NCI-H748 (cell line): ENCODE measurements at regions not wholly inside any gene's neighbourhood (a gene's known extent, or its start where the extent isn't known, plus 50 kb on each side); places are given as distances from the start of the nearest gene placed in this dataset.

Experiments used
- DNase-seq: peaks from one replicate; lab custom pipeline; 2025; ENCODE audit not compliant: unreplicated experiment; lab: John Stamatoyannopoulos, UW

DNA sequence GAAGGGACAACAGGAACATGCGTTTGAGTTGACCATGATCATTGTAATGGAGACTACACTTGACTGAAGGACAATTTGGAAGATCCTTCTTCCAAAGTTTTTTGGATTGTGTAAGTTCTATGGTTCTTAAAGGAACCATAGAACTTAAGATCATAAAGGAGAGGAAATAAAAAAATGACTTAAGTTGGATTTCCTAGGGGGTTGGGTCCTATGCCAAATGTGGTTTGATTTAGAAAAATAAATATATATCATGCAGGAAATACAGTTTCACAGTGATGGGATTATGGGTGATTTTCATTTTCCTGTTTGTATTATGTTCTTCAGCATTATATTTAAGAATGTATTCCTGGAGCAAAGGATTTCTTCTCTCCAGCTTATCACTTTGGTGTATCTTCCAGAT lies 305.5 kb upstream of the DPH6 start:
- no peak for DNase-seq

GRCh38 chr15:35852818-35853624 lies 307.1 kb upstream of the DPH6 start:
- no peak for DNase-seq

GRCh38 chr15:35854316-35854715 lies 308.4 kb upstream of the DPH6 start:
- no peak for DNase-seq

DNA sequence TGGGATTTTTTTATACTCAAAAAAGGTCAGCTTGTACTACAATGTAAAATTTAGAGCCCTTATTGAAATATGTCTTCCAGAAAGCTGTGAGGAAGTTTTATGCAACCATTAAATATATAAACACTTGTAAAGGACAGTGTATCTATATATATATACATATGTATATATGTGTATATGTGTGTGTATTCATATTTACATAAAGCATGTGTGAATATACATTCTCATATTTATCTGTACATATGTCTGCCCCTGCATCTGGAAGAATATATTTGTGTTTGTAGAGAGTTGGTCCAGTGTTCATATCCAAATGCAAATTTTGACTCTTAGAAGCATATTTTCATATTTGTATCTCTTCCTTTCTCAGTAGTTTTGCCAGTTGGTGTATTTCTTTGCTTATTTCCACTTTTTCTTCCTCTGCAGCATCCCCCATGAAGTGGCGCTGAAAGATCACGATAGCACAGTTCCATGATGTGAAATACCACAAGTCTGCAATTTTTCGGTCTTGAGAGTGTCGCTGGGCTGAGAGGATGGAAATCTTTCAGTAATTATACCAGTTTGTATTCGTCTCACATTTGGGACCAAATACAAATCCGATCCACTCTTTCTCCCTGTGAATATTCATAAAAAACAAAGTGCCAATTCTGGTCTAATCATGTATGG lies 311.7 kb upstream of the DPH6 start:
- DNase-seq, result no peak

DNA sequence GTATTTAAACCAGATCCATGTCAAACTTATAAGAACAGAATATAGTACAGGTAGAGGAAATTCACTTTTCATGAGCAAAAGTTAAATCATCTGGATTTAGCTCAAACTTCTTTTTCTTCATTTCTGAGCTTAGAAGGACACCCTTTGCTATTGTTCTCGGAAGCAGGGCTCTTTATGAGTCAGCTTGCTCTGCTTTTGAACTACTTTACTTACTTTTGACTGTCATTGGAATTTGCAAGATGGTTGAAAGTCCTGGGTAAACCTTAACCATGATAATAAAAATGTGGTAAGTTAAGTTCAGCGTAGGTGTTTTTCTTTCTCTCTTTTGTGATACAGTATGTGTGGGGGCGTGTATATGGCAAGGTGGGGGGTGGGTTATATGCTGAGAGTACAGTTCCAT lies 312.7 kb upstream of the DPH6 start:
- DNase-seq, result no peak

GRCh38 chr15:35863655-35864054 lies 317.7 kb upstream of the DPH6 start:
- no peak for DNase-seq

- no peak for DNase-seq
Measured at GRCh38 chr15:35867356-35867755, 321.4 kb upstream of the DPH6 start.

DNA sequence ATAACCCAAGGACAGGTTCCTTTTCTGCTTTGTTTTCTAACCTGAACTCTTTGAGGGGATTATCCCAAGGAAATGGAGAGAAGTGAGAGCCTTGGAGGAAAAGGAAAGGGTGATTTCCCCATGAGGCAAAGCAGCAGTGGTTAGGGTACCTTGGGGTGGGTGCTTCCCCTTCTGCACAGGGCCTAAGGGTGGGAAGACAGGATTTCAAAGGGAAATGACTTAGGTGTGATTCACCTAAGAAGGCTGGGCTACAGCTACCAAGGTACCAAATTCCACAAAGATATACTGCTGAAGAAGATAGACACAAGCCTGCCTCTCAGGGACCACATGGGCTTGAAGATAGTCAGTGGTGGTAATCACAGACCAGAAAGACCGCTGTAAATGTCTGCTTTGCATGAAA lies 325.3 kb upstream of the DPH6 start:
- no peak for DNase-seq

GRCh38 chr15:35871812-35872211 lies 325.8 kb upstream of the DPH6 start:
- no peak for DNase-seq

DNA sequence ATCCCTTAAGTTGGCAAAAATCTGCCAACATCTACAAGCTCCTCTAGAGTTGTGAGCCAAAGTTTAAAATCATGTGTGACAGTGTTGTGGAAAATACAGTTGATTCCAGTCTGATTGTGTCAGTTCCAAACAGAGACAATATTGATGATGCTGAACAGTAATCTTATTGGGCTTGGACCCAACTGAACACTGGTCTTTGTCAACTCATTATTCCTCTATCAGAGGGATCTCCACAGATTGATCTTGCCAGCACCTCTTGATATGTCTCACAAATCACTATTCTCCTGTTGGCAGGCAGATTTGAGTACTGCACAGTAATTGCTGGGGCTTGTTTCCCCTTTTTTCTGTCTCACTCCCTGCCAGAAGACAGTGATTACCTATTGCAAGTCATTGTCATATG lies 326.6 kb upstream of the DPH6 start:
- no peak for DNase-seq

GRCh38 chr15:35874260-35874905 lies 328.4 kb upstream of the DPH6 start:
- no peak for DNase-seq

GRCh38 chr15:35876762-35877161 lies 330.8 kb upstream of the DPH6 start:
- no peak for DNase-seq

DNA sequence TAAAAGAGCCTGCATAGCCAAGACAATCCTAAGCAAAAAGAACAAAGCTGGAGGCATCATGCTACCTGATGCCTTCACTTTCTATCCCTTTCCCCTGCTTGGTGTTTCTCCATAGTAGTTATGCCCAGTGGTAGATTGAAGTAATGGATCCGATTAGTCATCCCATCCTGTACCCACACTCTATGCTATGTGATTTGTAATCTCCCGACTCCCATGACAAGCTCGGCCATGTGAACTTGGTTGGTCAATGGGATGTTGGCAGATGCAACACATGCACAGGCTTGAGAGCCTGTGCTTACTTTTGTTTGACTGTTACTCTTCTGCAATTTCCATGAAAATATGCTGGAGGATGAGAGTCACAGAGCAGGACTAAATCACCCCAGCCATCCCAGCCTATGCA lies 334.9 kb upstream of the DPH6 start:
- DNase-seq, result no peak

GRCh38 chr15:35885870-35886269 lies 339.9 kb upstream of the DPH6 start:
- no peak for DNase-seq

- DNase-seq, result no peak
Measured at GRCh38 chr15:35886765-35887164, 340.8 kb upstream of the DPH6 start.

DNA sequence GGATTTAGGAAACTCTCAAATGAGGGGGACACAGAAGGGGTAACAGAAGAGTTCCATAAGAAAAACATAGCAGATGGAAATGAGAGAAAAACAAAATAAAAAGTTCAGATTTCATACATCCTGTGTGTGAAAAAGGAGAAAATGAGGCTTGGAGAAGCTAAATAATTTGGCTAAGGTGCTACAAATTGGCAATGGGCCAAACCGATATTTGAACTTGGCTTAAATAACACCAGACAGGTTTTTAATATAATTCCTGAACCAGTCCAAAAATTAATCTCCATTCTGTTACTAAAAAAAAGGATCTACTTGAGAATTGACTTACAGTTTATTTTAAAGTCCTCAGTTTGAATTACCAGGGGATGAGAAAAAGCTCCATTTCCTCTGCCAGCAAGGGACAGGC lies 342.9 kb upstream of the DPH6 start:
- no peak for DNase-seq

DNA sequence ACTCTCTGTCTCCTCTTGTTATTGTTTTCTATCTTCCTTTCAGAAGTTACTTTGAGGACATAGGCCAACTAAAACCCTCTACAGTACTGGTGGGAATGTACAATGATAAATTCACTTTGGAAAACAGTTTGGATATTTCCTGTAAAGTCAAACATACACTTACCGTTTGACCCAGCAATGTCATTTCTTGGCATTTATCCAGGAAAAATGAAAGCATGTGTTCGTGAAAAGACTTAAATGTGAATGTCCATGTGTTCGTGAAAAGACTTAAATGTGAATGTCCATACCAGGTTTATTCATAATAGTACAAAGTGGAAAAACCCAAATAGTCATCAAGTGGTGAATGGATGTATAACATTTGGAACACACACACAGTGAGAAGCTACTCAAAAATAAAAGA lies 361.5 kb upstream of the DPH6 start:
- no peak for DNase-seq

DNA sequence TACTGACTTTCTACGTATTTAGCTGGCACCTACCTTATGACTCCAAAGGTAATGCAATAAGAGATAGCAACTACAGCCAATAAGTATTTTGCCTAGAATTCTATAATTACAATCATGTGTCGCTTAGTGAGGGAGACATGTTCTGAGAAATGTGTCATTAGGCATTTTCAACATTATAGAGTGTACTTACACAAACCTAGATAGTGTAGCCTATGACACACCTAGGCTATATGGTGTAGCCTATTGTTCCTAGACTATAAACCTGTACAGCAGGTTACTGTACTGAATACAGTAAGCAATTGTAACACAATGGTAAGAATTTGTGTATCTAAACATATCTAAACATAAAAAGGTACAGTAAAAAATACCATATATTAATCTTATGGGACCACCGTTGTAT lies 363.4 kb upstream of the DPH6 start:
- DNase-seq, result no peak

GRCh38 chr15:35910227-35910626 lies 364.3 kb upstream of the DPH6 start:
- no peak for DNase-seq

DNA sequence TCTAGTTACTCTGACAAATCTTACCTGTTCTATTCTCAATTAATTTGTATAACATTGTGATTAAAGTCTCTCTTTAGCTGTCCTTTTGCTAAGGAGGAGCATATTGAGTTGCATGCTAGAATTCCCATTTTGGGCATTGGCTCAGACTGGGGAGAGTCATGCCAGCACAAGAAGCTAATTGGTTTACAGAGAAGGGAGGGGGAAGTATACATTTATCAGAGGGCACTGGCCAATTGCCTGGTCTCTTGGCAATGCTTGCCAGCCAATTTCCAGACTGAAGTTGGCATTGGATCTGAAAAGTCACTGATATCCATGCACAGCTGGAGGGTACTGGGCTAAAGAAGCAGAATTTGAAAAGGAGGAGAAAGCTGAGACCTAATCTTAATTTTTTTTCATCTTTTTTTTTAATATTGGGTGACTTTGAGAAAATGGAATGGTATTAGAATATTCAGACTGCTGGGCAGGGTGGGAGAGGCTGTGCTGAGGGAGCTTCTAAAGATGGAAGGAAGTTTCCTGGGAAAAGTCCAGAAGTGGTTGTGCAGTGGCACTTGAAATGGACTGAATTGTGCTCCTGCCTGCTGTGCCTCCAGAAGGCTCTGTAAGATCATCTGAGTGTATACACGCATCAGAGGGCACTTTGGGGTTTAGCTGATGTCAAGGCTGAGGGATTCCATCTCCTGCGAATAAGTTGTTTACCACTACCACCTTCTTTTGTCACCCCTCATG lies 365.2 kb upstream of the DPH6 start:
- no peak for DNase-seq

DNA sequence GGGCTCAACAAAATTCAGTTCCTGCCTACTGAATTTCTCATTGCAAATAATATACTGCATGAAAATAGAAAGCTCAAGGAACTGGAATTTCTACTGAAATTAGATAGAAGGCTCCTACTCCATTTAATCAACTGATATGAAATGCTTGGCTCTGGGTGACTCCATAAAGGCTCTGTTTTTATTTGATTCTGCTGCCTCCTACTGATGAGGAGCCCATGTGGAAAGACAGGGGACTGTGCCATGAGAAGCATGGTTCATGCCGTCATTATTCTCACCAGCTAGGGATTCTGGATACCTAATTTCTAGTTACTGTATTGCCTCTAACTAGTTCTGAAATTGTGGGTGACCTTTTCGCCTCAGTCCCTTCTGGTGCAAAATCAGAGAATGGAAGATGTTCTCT lies 366.2 kb upstream of the DPH6 start:
- no peak for DNase-seq

GRCh38 chr15:35914573-35914972 lies 368.6 kb upstream of the DPH6 start:
- no peak for DNase-seq
